Vagina (tissue), 2 donors: ENCODE measurements at regions not wholly inside any gene's neighbourhood (a gene's known extent, or its start where the extent isn't known, plus 50 kb on each side); places are given as distances from the start of the nearest gene placed in this dataset.

Experiments
- DNase-seq, 2 donors: peaks; one replicate each; pipeline ENCODE4 v3.0.0-alpha.2; 2017; ENCODE audit errors: extremely low spot score in 2 of 2
- H3K27ac ChIP-seq: fragments of 200-600 bp; sonication (generic); one replicate; pipeline ENCODE4 v1.5.1; 2019
- H3K27me3 ChIP-seq: fragments of 200-600 bp; sonication (generic); one replicate; pipeline ENCODE4 v1.5.1; 2019
- H3K36me3 ChIP-seq, 2 donors: fragments of 200-600 bp; sonication (generic); one replicate each; pipeline ENCODE4 v1.5.1; 2017 to 2019
- H3K4me1 ChIP-seq: fragments of 200-600 bp; sonication (generic); one replicate; pipeline ENCODE4 v1.5.1; 2019
- H3K4me3 ChIP-seq, 2 donors: fragments of 200-600 bp; sonication (generic); 1 replicate in 1 of 2; 2 replicates in 1 of 2; pipeline ENCODE4 v1.5.1; 2016 to 2019
- H3K9me3 ChIP-seq: fragments of 200-600 bp; sonication (generic); one replicate; pipeline ENCODE4 v1.5.1; 2019
- POLR2A ChIP-seq, 2 donors: fragments of 450-650 bp; IDR thresholded peaks; one replicate each; pipeline ENCODE4 v1.6.1; 2017; ENCODE audit warnings: antibody characterized with exemption in 2 of 2, mild to moderate bottlenecking in 2 of 2, moderate library complexity in 2 of 2
- POLR2AphosphoS5 ChIP-seq, 2 donors: sonication (generic); formaldehyde crosslinking; IDR thresholded peaks; one replicate each; pipeline ENCODE4 v1.9.0; 2017; ENCODE audit warnings: antibody characterized with exemption in 2 of 2, mild to moderate bottlenecking in 2 of 2, low read depth in 1 of 2; ENCODE audit not compliant: insufficient read depth in 1 of 2
- intact Hi-C: fragments of 100-400 bp; cut with DNase I; formaldehyde crosslinking; loops from one replicate; pipeline ENCODE4 v1.15.1; 2023
- TF ChIP-seq, protein P1 (sequence below), 3 experiments: fragments of 450-650 bp in 2 of 3; fragments of 200-600 bp in 1 of 3; sonication (generic) in 1 of 3; IDR thresholded peaks; one replicate each; pipeline ENCODE4 v1.5.1; 2017 to 2019; ENCODE audit warnings: antibody characterized with exemption in 3 of 3, mild to moderate bottlenecking in 2 of 3, moderate library complexity in 2 of 3

DNA sequence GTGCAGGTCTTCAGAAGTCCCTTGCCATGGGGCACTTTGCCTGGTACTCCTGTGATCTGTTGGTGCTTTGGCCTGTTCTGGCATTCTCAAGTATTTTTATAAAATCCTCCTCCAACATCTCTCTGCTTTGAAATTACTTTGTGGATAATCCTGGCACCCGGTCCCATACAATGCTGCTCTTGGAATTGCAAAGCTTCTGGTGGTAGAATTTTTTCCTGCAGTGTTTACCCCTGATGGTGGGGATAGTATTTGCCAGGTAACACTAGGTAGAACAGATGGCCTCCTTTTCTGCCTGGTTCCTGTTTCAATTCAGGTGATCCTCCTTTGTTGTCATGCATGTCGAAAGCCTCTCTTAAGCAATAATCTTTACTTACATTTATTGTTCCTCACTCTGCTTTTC, 109.8 kb upstream of the ATP10B start:
- DNase-seq, result no peak
- no peaks in the 10 kb centered on the region for H3K9me3 ChIP-seq
- no peaks in the 10 kb centered on the region for H3K36me3 ChIP-seq
- peaks cover 12% of the 10 kb centered on the region for H3K4me1 ChIP-seq
- no peaks in the 10 kb centered on the region for H3K27me3 ChIP-seq
- intact Hi-C loops, result no loop called here
- no peak overlapping the region for H3K27ac ChIP-seq
- TF ChIP-seq POLR2A (IDR thresholded peaks at IDR 0.05) (no peak), POLR2AphosphoS5 (IDR thresholded peaks at IDR 0.05; ENCODE audit: insufficient read depth in 1 of 2, low read depth in 1 of 2) (no peak)
- TF ChIP-seq, protein P1, sequence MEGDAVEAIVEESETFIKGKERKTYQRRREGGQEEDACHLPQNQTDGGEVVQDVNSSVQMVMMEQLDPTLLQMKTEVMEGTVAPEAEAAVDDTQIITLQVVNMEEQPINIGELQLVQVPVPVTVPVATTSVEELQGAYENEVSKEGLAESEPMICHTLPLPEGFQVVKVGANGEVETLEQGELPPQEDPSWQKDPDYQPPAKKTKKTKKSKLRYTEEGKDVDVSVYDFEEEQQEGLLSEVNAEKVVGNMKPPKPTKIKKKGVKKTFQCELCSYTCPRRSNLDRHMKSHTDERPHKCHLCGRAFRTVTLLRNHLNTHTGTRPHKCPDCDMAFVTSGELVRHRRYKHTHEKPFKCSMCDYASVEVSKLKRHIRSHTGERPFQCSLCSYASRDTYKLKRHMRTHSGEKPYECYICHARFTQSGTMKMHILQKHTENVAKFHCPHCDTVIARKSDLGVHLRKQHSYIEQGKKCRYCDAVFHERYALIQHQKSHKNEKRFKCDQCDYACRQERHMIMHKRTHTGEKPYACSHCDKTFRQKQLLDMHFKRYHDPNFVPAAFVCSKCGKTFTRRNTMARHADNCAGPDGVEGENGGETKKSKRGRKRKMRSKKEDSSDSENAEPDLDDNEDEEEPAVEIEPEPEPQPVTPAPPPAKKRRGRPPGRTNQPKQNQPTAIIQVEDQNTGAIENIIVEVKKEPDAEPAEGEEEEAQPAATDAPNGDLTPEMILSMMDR (IDR thresholded peaks at IDR 0.05), result no peak
- H3K4me3 ChIP-seq, result no peak overlapping the region

DNA sequence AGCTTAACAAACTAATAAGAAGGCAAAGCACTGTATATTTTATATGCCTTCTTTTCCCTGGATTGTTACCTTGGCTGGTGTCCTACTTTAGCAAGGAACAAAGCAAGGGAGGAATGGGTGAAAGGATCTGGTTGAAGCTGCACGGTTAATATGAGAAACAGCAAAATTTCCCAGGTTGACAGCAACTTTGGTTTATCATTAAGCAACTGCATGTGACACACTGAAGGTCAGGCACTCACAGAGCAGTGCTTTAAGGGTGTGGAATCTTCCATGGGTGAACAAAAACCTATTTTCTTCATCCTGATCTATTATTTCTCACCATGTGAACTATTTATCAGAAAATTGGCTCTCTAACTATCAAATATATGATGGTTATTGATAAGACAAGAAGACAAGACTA, 109.0 kb upstream of the ATP10B start:
- Histone ChIP-seq H3K9me3 (no peaks in the 10 kb centered on the region), H3K36me3 (no peaks in the 10 kb centered on the region), H3K4me1 (peaks cover 12% of the 10 kb centered on the region), H3K27me3 (no peaks in the 10 kb centered on the region), H3K27ac (no peak overlapping the region), H3K4me3 (no peak overlapping the region)
- intact Hi-C loops, result no loop called here
- TF ChIP-seq POLR2AphosphoS5 (IDR thresholded peaks at IDR 0.05; ENCODE audit: insufficient read depth in 1 of 2, low read depth in 1 of 2) (no peak), POLR2A (IDR thresholded peaks at IDR 0.05) (no peak)
- TF ChIP-seq, protein P1 (IDR thresholded peaks at IDR 0.05), result no peak
- DNase-seq, result no peak

DNA sequence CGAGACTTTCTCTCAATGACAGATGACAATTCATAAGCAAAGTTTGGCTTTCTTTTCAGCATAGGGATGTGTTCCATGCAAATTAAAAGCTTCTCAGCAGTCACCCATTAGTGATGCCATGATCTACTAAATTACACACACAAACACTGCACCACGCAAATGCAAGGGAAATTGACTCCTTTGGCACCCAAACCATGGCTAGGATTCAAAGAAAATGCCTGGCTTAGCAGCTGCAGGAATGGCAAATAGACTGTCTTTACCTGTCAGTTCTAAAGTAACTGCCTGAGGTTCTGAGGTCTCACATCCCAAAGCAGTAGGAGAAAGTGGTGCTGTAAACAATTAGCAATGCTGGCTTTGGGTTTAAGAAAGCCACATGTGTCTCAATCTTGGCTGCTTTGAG, 108.6 kb upstream of the ATP10B start:
- TF ChIP-seq POLR2AphosphoS5 (IDR thresholded peaks at IDR 0.05; ENCODE audit: insufficient read depth in 1 of 2, low read depth in 1 of 2), result no peak
- TF ChIP-seq POLR2A (IDR thresholded peaks at IDR 0.05), result no peak
- TF ChIP-seq, protein P1 (IDR thresholded peaks at IDR 0.05), result no peak
- H3K36me3 ChIP-seq, result no peaks in the 10 kb centered on the region
- DNase-seq, result no peak
- no peaks in the 10 kb centered on the region for H3K27me3 ChIP-seq
- no peaks in the 10 kb centered on the region for H3K9me3 ChIP-seq
- H3K4me1 ChIP-seq, result peaks cover 12% of the 10 kb centered on the region
- H3K4me3 ChIP-seq, result no peak overlapping the region
- H3K27ac ChIP-seq, result no peak overlapping the region
- intact Hi-C loops, result no loop called here

DNA sequence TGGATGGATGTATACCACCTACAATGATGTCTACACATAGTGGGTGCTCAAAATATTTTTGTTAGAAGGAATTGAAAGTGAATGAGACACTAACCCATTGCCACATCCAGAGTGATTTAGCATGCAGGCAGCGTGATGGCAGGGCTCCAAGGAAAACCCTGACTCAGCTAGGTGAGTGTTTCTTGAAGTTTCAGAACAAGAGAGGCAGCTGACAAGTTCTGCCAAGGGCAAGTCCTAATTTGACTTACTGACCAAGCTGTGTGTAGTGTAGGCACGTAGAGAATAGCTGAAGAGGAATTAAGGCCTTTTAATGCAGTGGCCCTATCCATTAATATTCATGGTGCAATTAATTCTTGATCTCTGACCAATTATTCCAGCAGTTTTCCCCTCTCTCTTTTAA, 107.8 kb upstream of the ATP10B start:
- Histone ChIP-seq H3K4me1 (peaks cover 12% of the 10 kb centered on the region), H3K36me3 (no peaks in the 10 kb centered on the region), H3K27me3 (no peaks in the 10 kb centered on the region), H3K27ac (no peak overlapping the region), H3K4me3 (no peak overlapping the region), H3K9me3 (no peaks in the 10 kb centered on the region)
- no peak for DNase-seq
- TF ChIP-seq POLR2AphosphoS5 (IDR thresholded peaks at IDR 0.05; ENCODE audit: insufficient read depth in 1 of 2, low read depth in 1 of 2) (peak in 1 of 2 donors; percentile 68), POLR2A (IDR thresholded peaks at IDR 0.05) (no peak)
- intact Hi-C loops, result no loop called here

DNA sequence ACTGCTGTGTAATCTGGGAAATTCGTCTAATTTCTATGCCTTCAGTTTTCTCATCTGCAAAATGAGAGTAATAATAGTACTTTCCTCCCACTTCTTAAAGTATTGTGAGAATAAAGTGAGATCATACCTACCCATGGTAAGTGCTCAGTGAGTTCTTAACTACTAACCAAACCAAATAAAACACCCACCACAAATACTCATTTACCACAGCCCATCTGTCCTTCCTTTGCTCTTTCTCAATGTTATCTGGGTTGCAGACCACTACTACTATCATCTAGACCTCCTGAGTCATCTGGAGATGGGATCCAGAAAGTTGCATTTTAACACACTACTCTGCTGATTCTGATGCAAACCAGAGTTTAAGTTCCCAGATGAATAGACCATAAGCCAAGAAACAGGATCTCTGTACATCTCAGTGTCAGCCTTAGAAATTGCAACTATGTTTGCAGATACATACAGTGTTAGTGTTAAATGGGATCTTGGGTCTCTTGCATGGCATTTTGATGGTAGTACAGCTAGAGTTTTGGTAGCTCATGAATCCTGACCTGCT, 105.4 kb upstream of the ATP10B start:
- H3K4me1 ChIP-seq, result peaks cover 12% of the 10 kb centered on the region
- intact Hi-C loops, result no loop called here
- H3K27ac ChIP-seq, result no peak overlapping the region
- H3K4me3 ChIP-seq, result no peak overlapping the region
- no peak for TF ChIP-seq POLR2AphosphoS5 (IDR thresholded peaks at IDR 0.05; ENCODE audit: insufficient read depth in 1 of 2, low read depth in 1 of 2)
- no peak for TF ChIP-seq POLR2A (IDR thresholded peaks at IDR 0.05)
- TF ChIP-seq, protein P1 (IDR thresholded peaks at IDR 0.05), result no peak
- no peaks in the 10 kb centered on the region for H3K9me3 ChIP-seq
- no peak for DNase-seq
- H3K36me3 ChIP-seq, result no peaks in the 10 kb centered on the region
- no peaks in the 10 kb centered on the region for H3K27me3 ChIP-seq
